Endodermal cell (in vitro differentiated cells): ENCODE measurements at regions not wholly inside any gene's neighbourhood (a gene's known extent, or its start where the extent isn't known, plus 50 kb on each side); places are given as distances from the start of the nearest gene placed in this dataset.

Experiments
- DNase-seq: peaks from one replicate; pipeline ENCODE4 v3.0.0-alpha.2; 2017
- H3K27ac ChIP-seq: 2 replicates; pipeline ENCODE4 v1.5.1; 2013; ENCODE audit warnings: mild to moderate bottlenecking, low read depth, low read length, moderate library complexity
- H3K27me3 ChIP-seq: 2 replicates; pipeline ENCODE4 v1.6.1; 2013; ENCODE audit warnings: mild to moderate bottlenecking, low read length, moderate library complexity; ENCODE audit not compliant: insufficient read depth, control insufficient read depth, poor library complexity, severe bottlenecking
- H3K36me3 ChIP-seq: 2 replicates; pipeline ENCODE4 v1.7.0; 2013; ENCODE audit warnings: mild to moderate bottlenecking, low read length, moderate library complexity; ENCODE audit not compliant: control insufficient read depth, insufficient read depth
- H3K4me1 ChIP-seq: one replicate; pipeline ENCODE4 v1.7.0; 2013; ENCODE audit warnings: low read length; ENCODE audit not compliant: control insufficient read depth, insufficient read depth
- H3K4me3 ChIP-seq: 2 replicates; pipeline ENCODE4 v1.5.1; 2013; ENCODE audit warnings: mild to moderate bottlenecking, low read length, moderate library complexity
- H3K9ac ChIP-seq: 2 replicates; pipeline ENCODE4 v1.6.1; 2013; ENCODE audit warnings: mild to moderate bottlenecking, low read length, moderate library complexity; ENCODE audit not compliant: poor library complexity, severe bottlenecking; ENCODE audit errors: extremely low read depth
- H3K9me3 ChIP-seq: 2 replicates; pipeline ENCODE4 v1.6.1; 2013; ENCODE audit warnings: mild to moderate bottlenecking, low read length, moderate library complexity; ENCODE audit not compliant: control insufficient read depth
- H3K27ac Mint-ChIP-seq: 2 replicates; pipeline ENCODE4 v1.8.0; 2020; ENCODE audit warnings: mixed read lengths
- H3K27me3 Mint-ChIP-seq: 2 replicates; pipeline ENCODE4 v1.8.0; 2021; ENCODE audit warnings: mild to moderate bottlenecking, mixed read lengths; ENCODE audit not compliant: insufficient read depth
- H3K36me3 Mint-ChIP-seq: 2 replicates; pipeline ENCODE4 v1.8.0; 2020; ENCODE audit warnings: low read depth, mixed read lengths
- H3K4me1 Mint-ChIP-seq: 2 replicates; pipeline ENCODE4 v1.8.0; 2020; ENCODE audit warnings: mixed read lengths
- H3K4me3 Mint-ChIP-seq: 2 replicates; pipeline ENCODE4 v1.8.0; 2020; ENCODE audit warnings: mild to moderate bottlenecking, moderate library complexity, mixed read lengths
- H3K9me3 Mint-ChIP-seq: 2 replicates; pipeline ENCODE4 v1.8.0; 2020; ENCODE audit warnings: mild to moderate bottlenecking, mixed read lengths
- WGBS, 2 experiments: methylation state at CpG; one replicate each; pipeline versions ENCODE4 v1.1.5 to v1.1.7; 2013; ENCODE audit warnings: missing lambda C conversion rate in 2 of 2, mixed read lengths in 1 of 2; ENCODE audit not compliant: insufficient coverage in 1 of 2, insufficient read length in 1 of 2; 5-methylcytosine and 5-hydroxymethylcytosine counted together
- TF ChIP-seq, protein P1 (sequence below): fragments of 200-600 bp; sonication (generic); conservative IDR thresholded peaks from 2 replicates; pipeline ENCODE4 v1.5.0; 2021; ENCODE audit warnings: antibody characterized with exemption, mild to moderate bottlenecking

DNA sequence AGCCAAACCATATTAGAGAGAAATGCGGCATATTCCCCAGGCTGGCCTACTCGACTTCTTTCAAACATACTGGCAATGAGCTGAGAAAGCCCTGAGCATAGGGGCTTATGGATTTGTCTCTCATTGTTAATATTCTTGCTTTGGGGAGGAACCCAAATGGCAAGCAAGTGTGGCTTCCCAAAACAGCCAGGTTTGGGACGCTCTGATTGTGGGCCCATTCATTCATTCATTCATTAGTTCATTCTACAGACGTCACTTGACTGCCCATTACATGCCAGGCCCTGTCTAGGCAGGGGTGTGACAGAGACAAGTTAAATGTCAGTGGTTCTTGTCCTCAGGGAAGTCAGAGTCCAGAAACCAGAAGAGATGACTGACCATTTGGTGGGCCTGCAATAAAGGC is 77.4 kb upstream of the THBS1 start:
- Histone ChIP-seq H3K4me1 (no peaks in the 10 kb centered on the region), H3K9me3 (no peaks in the 10 kb centered on the region), H3K27ac (no peak overlapping the region), H3K4me3 (no peak overlapping the region), H3K36me3 (no peaks in the 10 kb centered on the region), H3K27me3 (no peaks in the 10 kb centered on the region), H3K9ac (no peak overlapping the region)
- Mint-ChIP-seq H3K9me3 (no peaks in the 10 kb centered on the region), H3K4me1 (no peaks in the 10 kb centered on the region), H3K36me3 (no peaks in the 10 kb centered on the region), H3K27ac (no peak overlapping the region), H3K27me3 (no peaks in the 10 kb centered on the region), H3K4me3 (no peak overlapping the region)
- TF ChIP-seq, protein P1, sequence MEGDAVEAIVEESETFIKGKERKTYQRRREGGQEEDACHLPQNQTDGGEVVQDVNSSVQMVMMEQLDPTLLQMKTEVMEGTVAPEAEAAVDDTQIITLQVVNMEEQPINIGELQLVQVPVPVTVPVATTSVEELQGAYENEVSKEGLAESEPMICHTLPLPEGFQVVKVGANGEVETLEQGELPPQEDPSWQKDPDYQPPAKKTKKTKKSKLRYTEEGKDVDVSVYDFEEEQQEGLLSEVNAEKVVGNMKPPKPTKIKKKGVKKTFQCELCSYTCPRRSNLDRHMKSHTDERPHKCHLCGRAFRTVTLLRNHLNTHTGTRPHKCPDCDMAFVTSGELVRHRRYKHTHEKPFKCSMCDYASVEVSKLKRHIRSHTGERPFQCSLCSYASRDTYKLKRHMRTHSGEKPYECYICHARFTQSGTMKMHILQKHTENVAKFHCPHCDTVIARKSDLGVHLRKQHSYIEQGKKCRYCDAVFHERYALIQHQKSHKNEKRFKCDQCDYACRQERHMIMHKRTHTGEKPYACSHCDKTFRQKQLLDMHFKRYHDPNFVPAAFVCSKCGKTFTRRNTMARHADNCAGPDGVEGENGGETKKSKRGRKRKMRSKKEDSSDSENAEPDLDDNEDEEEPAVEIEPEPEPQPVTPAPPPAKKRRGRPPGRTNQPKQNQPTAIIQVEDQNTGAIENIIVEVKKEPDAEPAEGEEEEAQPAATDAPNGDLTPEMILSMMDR, result no peak
- 90 to 100% methylated on average over 2 to 4 of the region's 4 CpGs for WGBS, 2 experiments
- no peak for DNase-seq

DNA sequence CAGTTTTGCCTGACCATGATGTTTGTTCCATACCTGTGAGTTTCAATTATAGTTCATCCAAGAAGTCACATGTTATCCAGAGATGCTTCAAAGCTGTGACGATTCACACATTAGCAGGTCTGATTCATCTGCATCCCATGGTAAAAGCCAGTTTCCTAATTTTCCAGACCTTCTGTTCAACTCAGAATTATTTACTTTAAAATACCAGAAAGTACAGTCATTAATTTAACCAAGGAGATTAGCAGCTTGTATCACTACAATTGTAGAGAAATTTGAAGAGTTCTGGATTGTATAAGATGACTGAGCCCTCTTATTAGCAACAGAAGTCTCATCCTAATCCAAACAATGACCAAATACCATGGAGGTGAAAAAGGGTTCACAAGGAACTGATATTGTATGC is 76.1 kb upstream of the THBS1 start:
- Histone ChIP-seq H3K9ac (no peak overlapping the region), H3K27me3 (no peaks in the 10 kb centered on the region), H3K36me3 (no peaks in the 10 kb centered on the region), H3K27ac (no peak overlapping the region), H3K4me1 (no peaks in the 10 kb centered on the region), H3K9me3 (no peaks in the 10 kb centered on the region), H3K4me3 (no peak overlapping the region)
- Mint-ChIP-seq H3K4me1 (no peaks in the 10 kb centered on the region), H3K36me3 (no peaks in the 10 kb centered on the region), H3K27ac (no peak overlapping the region), H3K4me3 (no peak overlapping the region), H3K9me3 (no peaks in the 10 kb centered on the region), H3K27me3 (no peaks in the 10 kb centered on the region)
- no peak for DNase-seq
- TF ChIP-seq, protein P1, result no peak
- 83 to 91% methylated on average over 1 of the region's 1 CpG for WGBS, 2 experiments

GRCh38 chr15:39506146-39506545 is 74.7 kb upstream of the THBS1 start:
- Mint-ChIP-seq H3K36me3 (no peaks in the 10 kb centered on the region), H3K9me3 (no peaks in the 10 kb centered on the region), H3K27me3 (no peaks in the 10 kb centered on the region), H3K27ac (no peak overlapping the region), H3K4me3 (no peak overlapping the region), H3K4me1 (no peaks in the 10 kb centered on the region)
- Histone ChIP-seq H3K4me1 (no peaks in the 10 kb centered on the region), H3K36me3 (no peaks in the 10 kb centered on the region), H3K9me3 (no peaks in the 10 kb centered on the region), H3K27me3 (peaks cover 3% of the 10 kb centered on the region), H3K4me3 (no peak overlapping the region), H3K27ac (no peak overlapping the region), H3K9ac (no peak overlapping the region)
- no peak for DNase-seq
- WGBS, 2 experiments, result 71% methylated on average over 1 of the region's 1 CpG; no CpG with 5 or more reads in 1 of the 2 experiments
- TF ChIP-seq, protein P1, result no peak
